Keratinocyte (primary cell): ENCODE measurements at regions not wholly inside any gene's neighbourhood (a gene's known extent, or its start where the extent isn't known, plus 50 kb on each side); places are given as distances from the start of the nearest gene placed in this dataset.

Experiments used
- DNase-seq: peaks from one replicate; pipeline ENCODE4 v3.0.0-alpha.2; 2011; ENCODE audit warnings: low read depth, missing footprints, low spot score
- FAIRE-seq: peaks from 2 replicates; lab custom pipeline; 2011; peaks lifted over from hg19 to GRCh38; lab: Jason Lieb, UNC
- H2AFZ ChIP-seq: 2 replicates; pipeline ENCODE4 v1.6.0; 2012; ENCODE audit warnings: low read length, control low read depth, inconsistent platforms; ENCODE audit not compliant: control insufficient read depth
- H3K27ac ChIP-seq: 2 replicates; pipeline ENCODE4 v1.5.1; 2011; ENCODE audit warnings: low read length; ENCODE audit not compliant: control insufficient read depth, insufficient read depth
- H3K27me3 ChIP-seq: 3 replicates; pipeline ENCODE4 v1.6.0; 2011; ENCODE audit warnings: low read length; ENCODE audit not compliant: control insufficient read depth, insufficient read depth; ENCODE audit errors: extremely low read depth
- H3K36me3 ChIP-seq, 2 experiments: 2 replicates in 1 of 2; 3 replicates in 1 of 2; pipeline ENCODE4 v1.5.1; 2011; ENCODE audit warnings: low read length in 2 of 2, mild to moderate bottlenecking in 1 of 2; ENCODE audit not compliant: control insufficient read depth in 2 of 2, insufficient read depth in 2 of 2; ENCODE audit errors: extremely low read depth in 1 of 2
- H3K4me1 ChIP-seq: 3 replicates; pipeline ENCODE4 v1.5.1; 2011; ENCODE audit warnings: low read length; ENCODE audit not compliant: control insufficient read depth, insufficient read depth; ENCODE audit errors: extremely low read depth
- H3K4me2 ChIP-seq: 3 replicates; pipeline ENCODE4 v1.6.0; 2011; ENCODE audit warnings: low read depth, low read length; ENCODE audit not compliant: control insufficient read depth, insufficient read depth; ENCODE audit errors: extremely low read depth
- H3K4me3 ChIP-seq, 3 experiments: fragments of 200-600 bp in 1 of 3; sonication (generic) in 1 of 3; 2 replicates in 2 of 3; 3 replicates in 1 of 3; pipeline ENCODE4 v1.5.1; 2011 to 2016; ENCODE audit warnings: low read length in 3 of 3, mild to moderate bottlenecking in 3 of 3, control low read depth in 2 of 3, inconsistent platforms in 1 of 3, low read depth in 1 of 3, mixed read lengths in 1 of 3, mixed run types in 1 of 3, moderate library complexity in 1 of 3; ENCODE audit not compliant: control insufficient read depth in 2 of 3, insufficient read depth in 2 of 3; ENCODE audit errors: extremely low read depth in 1 of 3
- H3K79me2 ChIP-seq: 2 replicates; pipeline ENCODE4 v1.6.0; 2012; ENCODE audit warnings: low read length; ENCODE audit not compliant: control insufficient read depth, insufficient read depth
- H3K9ac ChIP-seq: 3 replicates; pipeline ENCODE4 v1.6.0; 2011; ENCODE audit warnings: low read length; ENCODE audit not compliant: control insufficient read depth, insufficient read depth; ENCODE audit errors: extremely low read depth
- H3K9me1 ChIP-seq: 3 replicates; pipeline ENCODE4 v1.6.0; 2011; ENCODE audit warnings: low read length; ENCODE audit not compliant: control insufficient read depth, insufficient read depth; ENCODE audit errors: extremely low read depth
- H3K9me3 ChIP-seq: 2 replicates; pipeline ENCODE4 v1.5.1; 2012; ENCODE audit warnings: low read depth, low read length; ENCODE audit not compliant: control insufficient read depth
- H4K20me1 ChIP-seq: 3 replicates; pipeline ENCODE4 v1.6.0; 2011; ENCODE audit warnings: low read length; ENCODE audit not compliant: control insufficient read depth, insufficient read depth; ENCODE audit errors: extremely low read depth
- EZH2 ChIP-seq: IDR thresholded peaks from one replicate; pipeline ENCODE4 v1.6.1; 2012; ENCODE audit warnings: inconsistent platforms, mild to moderate bottlenecking, low read length, moderate library complexity
- dilution Hi-C: fragments of 300-500 bp; cut with MboI; formaldehyde crosslinking; loops from one replicate; pipeline ENCODE4 v1.7.0; 2020; ENCODE audit warnings: low sequenced_read_pairs; ENCODE audit not compliant: extremely low pct_ligation_motif_present
- TF ChIP-seq, protein P1 (sequence below), 3 experiments: IDR thresholded peaks in 1 of 3; conservative IDR thresholded peaks in 1 of 3; optimal IDR thresholded peaks in 1 of 3; 2 replicates in 2 of 3; 3 replicates in 1 of 3; pipeline versions ENCODE3 to v1.5.1; 2011; ENCODE audit warnings: low read length in 3 of 3, mild to moderate bottlenecking in 3 of 3, moderate library complexity in 2 of 3, control low read depth in 1 of 3, inconsistent platforms in 1 of 3; ENCODE audit not compliant: insufficient read depth in 2 of 3; ENCODE audit errors: extremely low read depth in 1 of 3

DNA sequence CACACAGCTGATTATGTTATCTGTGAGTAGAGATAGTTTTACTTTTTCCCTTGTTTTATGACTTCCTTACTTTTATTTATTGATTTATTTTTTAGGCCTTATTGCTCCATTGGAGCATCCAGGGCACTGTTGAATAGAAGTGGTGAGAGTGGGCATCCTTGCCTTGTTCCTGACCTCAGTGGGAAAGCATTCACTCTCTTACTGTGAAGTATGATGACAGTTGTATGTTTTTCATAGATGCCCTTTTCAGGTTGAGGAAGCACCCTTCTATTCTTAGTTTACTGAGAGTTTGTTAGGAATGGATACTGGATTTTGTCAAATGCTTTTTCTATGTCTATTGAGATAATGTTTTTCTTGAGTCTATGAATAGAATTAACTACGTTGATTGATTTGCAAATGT is 88.6 kb downstream of the XRCC2 start:
- H3K9me3 ChIP-seq: no peaks in the 10 kb centered on the region
- no peaks in the 10 kb centered on the region for H3K4me1 ChIP-seq
- FAIRE-seq (no peak), DNase-seq (no peak)
- H2AFZ ChIP-seq: no peak overlapping the region
- no peaks in the 10 kb centered on the region for H3K27me3 ChIP-seq
- no peaks in the 10 kb centered on the region for H3K9me1 ChIP-seq
- H3K27ac ChIP-seq: no peak overlapping the region
- H3K4me2 ChIP-seq: no peak overlapping the region
- H3K9ac ChIP-seq: no peak overlapping the region
- no peaks in the 10 kb centered on the region for H3K79me2 ChIP-seq
- no peak for TF ChIP-seq EZH2
- TF ChIP-seq, protein P1, sequence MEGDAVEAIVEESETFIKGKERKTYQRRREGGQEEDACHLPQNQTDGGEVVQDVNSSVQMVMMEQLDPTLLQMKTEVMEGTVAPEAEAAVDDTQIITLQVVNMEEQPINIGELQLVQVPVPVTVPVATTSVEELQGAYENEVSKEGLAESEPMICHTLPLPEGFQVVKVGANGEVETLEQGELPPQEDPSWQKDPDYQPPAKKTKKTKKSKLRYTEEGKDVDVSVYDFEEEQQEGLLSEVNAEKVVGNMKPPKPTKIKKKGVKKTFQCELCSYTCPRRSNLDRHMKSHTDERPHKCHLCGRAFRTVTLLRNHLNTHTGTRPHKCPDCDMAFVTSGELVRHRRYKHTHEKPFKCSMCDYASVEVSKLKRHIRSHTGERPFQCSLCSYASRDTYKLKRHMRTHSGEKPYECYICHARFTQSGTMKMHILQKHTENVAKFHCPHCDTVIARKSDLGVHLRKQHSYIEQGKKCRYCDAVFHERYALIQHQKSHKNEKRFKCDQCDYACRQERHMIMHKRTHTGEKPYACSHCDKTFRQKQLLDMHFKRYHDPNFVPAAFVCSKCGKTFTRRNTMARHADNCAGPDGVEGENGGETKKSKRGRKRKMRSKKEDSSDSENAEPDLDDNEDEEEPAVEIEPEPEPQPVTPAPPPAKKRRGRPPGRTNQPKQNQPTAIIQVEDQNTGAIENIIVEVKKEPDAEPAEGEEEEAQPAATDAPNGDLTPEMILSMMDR (optimal IDR thresholded peaks at IDR 0.05 in 1 of 3, IDR thresholded peaks at IDR 0.05 in 1 of 3, conservative IDR thresholded peaks at IDR 0.05 in 1 of 3; ENCODE audit: extremely low read depth in 1 of 3, insufficient read depth in 2 of 3, low read length in 3 of 3): no peak
- dilution Hi-C loops: no loop called here
- H4K20me1 ChIP-seq: no peaks in the 10 kb centered on the region
- no peak overlapping the region for H3K4me3 ChIP-seq
- no peaks in the 10 kb centered on the region for H3K36me3 ChIP-seq

DNA sequence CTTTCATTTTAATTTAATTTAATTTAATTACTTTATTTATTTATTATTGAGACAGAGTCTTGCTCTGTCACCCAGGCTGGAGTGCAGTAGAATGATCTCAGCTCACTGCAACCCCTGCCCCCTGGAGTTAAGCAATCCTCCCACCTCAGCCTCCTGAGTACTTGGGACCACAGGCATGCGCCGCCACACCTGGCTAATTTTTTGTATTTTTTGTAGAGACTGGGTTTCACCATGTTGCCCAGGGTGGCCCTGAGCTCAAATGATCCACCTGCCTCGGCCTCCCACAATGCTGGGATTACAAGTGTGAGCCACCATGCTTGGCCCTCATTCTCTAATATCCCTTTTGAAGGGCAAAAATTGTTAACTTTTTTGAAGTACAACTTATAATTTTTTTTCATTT is 92.9 kb downstream of the XRCC2 start:
- Histone ChIP-seq H4K20me1 (no peaks in the 10 kb centered on the region), H3K4me3 (no peak overlapping the region), H3K9me3 (no peaks in the 10 kb centered on the region), H3K9me1 (no peaks in the 10 kb centered on the region), H3K4me2 (no peak overlapping the region), H3K36me3 (no peaks in the 10 kb centered on the region), H3K79me2 (no peaks in the 10 kb centered on the region), H3K4me1 (no peaks in the 10 kb centered on the region), H2AFZ (no peak overlapping the region), H3K9ac (no peak overlapping the region), H3K27me3 (no peaks in the 10 kb centered on the region), H3K27ac (no peak overlapping the region)
- dilution Hi-C loops: no loop called here
- FAIRE-seq (no peak), DNase-seq (no peak)
- no peak for TF ChIP-seq EZH2

- dilution Hi-C loops: no loop called here
- Histone ChIP-seq H3K9ac (no peak overlapping the region), H3K79me2 (no peaks in the 10 kb centered on the region), H3K4me3 (no peak overlapping the region), H3K9me1 (no peaks in the 10 kb centered on the region), H2AFZ (no peak overlapping the region), H3K4me2 (no peak overlapping the region), H3K36me3 (no peaks in the 10 kb centered on the region), H3K9me3 (no peaks in the 10 kb centered on the region), H3K27ac (no peak overlapping the region), H4K20me1 (no peaks in the 10 kb centered on the region), H3K27me3 (no peaks in the 10 kb centered on the region), H3K4me1 (peaks cover 3% of the 10 kb centered on the region)
- DNase-seq: no peak
- no peak for FAIRE-seq
- TF ChIP-seq, protein P1 (optimal IDR thresholded peaks at IDR 0.05 in 1 of 3, IDR thresholded peaks at IDR 0.05 in 1 of 3, conservative IDR thresholded peaks at IDR 0.05 in 1 of 3; ENCODE audit: extremely low read depth in 1 of 3, insufficient read depth in 2 of 3, low read length in 3 of 3): no peak
- no peak for TF ChIP-seq EZH2
Observed at GRCh38 chr7:152579070-152579469, 96.9 kb downstream of the XRCC2 start.
